ENCODE measurements at regions not wholly inside any gene's neighbourhood (a gene's known extent, or its start where the extent isn't known, plus 50 kb on each side); places are given as distances from the start of the nearest gene placed in this dataset.

DNA sequence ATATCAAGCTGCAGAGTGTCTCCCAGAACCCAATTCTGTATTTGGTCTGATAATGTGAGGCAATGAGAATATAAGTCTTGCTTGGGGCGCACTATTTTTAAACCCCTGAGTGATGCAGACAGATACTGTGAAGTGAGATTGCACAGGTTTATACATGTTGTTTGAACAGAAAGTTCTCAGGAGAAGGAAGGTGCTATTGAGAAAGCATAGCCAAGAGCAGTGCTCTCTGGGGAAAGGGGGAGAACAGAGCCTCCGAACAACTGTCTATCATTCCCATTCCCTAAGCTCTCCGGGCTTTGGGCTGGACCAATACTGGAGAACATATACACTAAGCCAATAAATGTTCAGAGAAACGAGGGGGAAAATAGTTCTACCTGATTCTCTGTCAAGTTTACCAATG, 75.8 kb downstream of the PERP start:
- Histone ChIP-seq H3K4me2 (ENCODE audit: low read depth, low read length) (no peak overlapping the region), H3K27ac (ENCODE audit: extremely low read length, insufficient read depth, low read length) (no peak overlapping the region), H3K9me3 (ENCODE audit: low read length) (no peaks in the 10 kb centered on the region), H3K27me3 (ENCODE audit: control insufficient read depth in 1 of 2, insufficient read depth in 2 of 2, low read length in 2 of 2) (peaks cover 1 to 20% of the 10 kb centered on the region in 2 experiments; a peak in 2 of 5 replicates), H3K79me2 (ENCODE audit: insufficient read depth, low read length) (no peaks in the 10 kb centered on the region), H2AFZ (ENCODE audit: low read length) (no peak overlapping the region), H3K4me1 (ENCODE audit: insufficient read depth, low read length) (peaks cover 11% of the 10 kb centered on the region), H3K4me3 (replicated peaks in 1 of 3; ENCODE audit: insufficient read depth in 1 of 3, low read depth in 2 of 3, low read length in 3 of 3) (no peak overlapping the region), H4K20me1 (ENCODE audit: insufficient read depth, low read length) (no peaks in the 10 kb centered on the region), H3K36me3 (replicated peaks in 1 of 2; ENCODE audit: control insufficient read depth in 1 of 2, insufficient read depth in 2 of 2, low read length in 2 of 2) (no peaks in the 10 kb centered on the region), H3K9ac (ENCODE audit: insufficient read depth, low read depth, low read length) (no peak overlapping the region)
- TF ChIP-seq KDM6A (CRISPR knock-in tag; IDR thresholded peaks at IDR 0.05; ENCODE audit: low read depth) (no peak), TAF15 (IDR thresholded peaks at IDR 0.05; ENCODE audit: low read depth, low read length, poor library complexity, severe bottlenecking) (no peak), HDAC1 (CRISPR knock-in tag; IDR thresholded peaks at IDR 0.05) (no peak), ZNF333 (CRISPR knock-in tag; IDR thresholded peaks at IDR 0.05; ENCODE audit: borderline replicate concordance) (no peak), PAWR (CRISPR knock-in tag; IDR thresholded peaks at IDR 0.05; ENCODE audit: borderline replicate concordance) (no peak), ZSCAN31 (CRISPR knock-in tag; IDR thresholded peaks at IDR 0.05; ENCODE audit: low read depth) (no peak)
- ATAC-seq (no peak), DNase-seq (ENCODE audit: low spot score) (no peak), FAIRE-seq (no peak)
- CTCF ChIA-PET (ENCODE audit: low intra/inter-chr PET ratio, low total read pairs): no interaction called here
- intact Hi-C loops (cut with micrococcal nuclease; ENCODE audit: unreplicated experiment) (no loop called here), in situ Hi-C loops (cut with HindIII; ENCODE audit: extremely low pct_ligation_motif_present, low pct_unique_long_range_greater_than_20kb) (no loop called here)
- 38% methylated on average over 4 of the region's 4 CpGs for WGBS (ENCODE audit: low lambda C conversion rate)
- POLR2A ChIA-PET: no interaction called here
- BruUV-seq (replicated peaks): no TSS peak

DNA sequence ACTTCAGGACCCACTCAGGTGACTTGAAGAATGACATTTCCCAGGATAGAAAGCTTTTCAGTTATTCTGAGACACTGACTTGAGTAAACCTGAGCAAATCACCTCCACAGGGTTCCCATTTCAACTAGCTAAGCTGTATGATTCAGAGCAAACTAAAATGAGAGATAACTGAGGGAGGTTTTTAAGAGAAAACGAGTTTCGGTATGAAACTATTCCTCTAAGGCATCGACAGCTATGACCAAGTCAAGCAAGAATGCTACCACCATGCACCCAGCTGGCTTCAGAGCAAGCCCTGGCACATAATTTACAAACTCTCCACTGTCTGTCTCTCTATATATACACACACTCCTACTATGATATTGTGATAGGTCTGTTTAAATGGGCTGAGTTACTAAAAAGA, 75.4 kb downstream of the PERP start:
- CTCF ChIA-PET (ENCODE audit: low intra/inter-chr PET ratio, low total read pairs): no interaction called here
- intact Hi-C loops (cut with micrococcal nuclease; ENCODE audit: unreplicated experiment): no loop called here
- FAIRE-seq: no peak

More for the DNA sequence above, 75.4 kb downstream of the PERP start:
- no peaks in the 10 kb centered on the region for H3K79me2 ChIP-seq (ENCODE audit: insufficient read depth, low read length)
- WGBS (ENCODE audit: low lambda C conversion rate): 35% methylated on average over 3 of the region's 3 CpGs
- no peaks in the 10 kb centered on the region for H3K9me3 ChIP-seq (ENCODE audit: low read length)
- H3K4me3 ChIP-seq (replicated peaks in 1 of 3; ENCODE audit: insufficient read depth in 1 of 3, low read depth in 2 of 3, low read length in 3 of 3): no peak overlapping the region
- H3K36me3 ChIP-seq (replicated peaks in 1 of 2; ENCODE audit: control insufficient read depth in 1 of 2, insufficient read depth in 2 of 2, low read length in 2 of 2): no peaks in the 10 kb centered on the region
- POLR2A ChIA-PET: no interaction called here
- no peak for TF ChIP-seq SRSF9 (IDR thresholded peaks at IDR 0.05; ENCODE audit: borderline replicate concordance, insufficient read depth, low read depth, low read length, poor library complexity, severe bottlenecking)
- no peak for TF ChIP-seq XRCC5 (optimal IDR thresholded peaks at IDR 0.05; ENCODE audit: low read length)
- no peak for TF ChIP-seq ZNF441 (CRISPR knock-in tag; IDR thresholded peaks at IDR 0.05; ENCODE audit: borderline replicate concordance)
- no peak for TF ChIP-seq ZSCAN31 (CRISPR knock-in tag; IDR thresholded peaks at IDR 0.05; ENCODE audit: low read depth)
- no peak overlapping the region for H2AFZ ChIP-seq (ENCODE audit: low read length)
- H4K20me1 ChIP-seq (ENCODE audit: insufficient read depth, low read length): no peaks in the 10 kb centered on the region
- ATAC-seq (no peak), DNase-seq (ENCODE audit: low spot score) (no peak)
- peaks cover 1 to 20% of the 10 kb centered on the region in 2 experiments; a peak in 2 of 5 replicates for H3K27me3 ChIP-seq (ENCODE audit: control insufficient read depth in 1 of 2, insufficient read depth in 2 of 2, low read length in 2 of 2)
- in situ Hi-C loops (cut with HindIII; ENCODE audit: extremely low pct_ligation_motif_present, low pct_unique_long_range_greater_than_20kb): no loop called here
- no peak overlapping the region for H3K9ac ChIP-seq (ENCODE audit: insufficient read depth, low read depth, low read length)
- H3K4me2 ChIP-seq (ENCODE audit: low read depth, low read length): no peak overlapping the region
- H3K4me1 ChIP-seq (ENCODE audit: insufficient read depth, low read length): peaks cover 12% of the 10 kb centered on the region
- no TSS peak for BruUV-seq (replicated peaks)
- H3K27ac ChIP-seq (ENCODE audit: extremely low read length, insufficient read depth, low read length): no peak overlapping the region
